Aorta (tissue), 5 donors: ENCODE measurements at regions not wholly inside any gene's neighbourhood (a gene's known extent, or its start where the extent isn't known, plus 50 kb on each side); places are given as distances from the start of the nearest gene placed in this dataset.

Source experiments
- ATAC-seq: fragments of 200-7000 bp; cut with Tn5 transposase; one replicate; pipeline ENCODE4 v1.9.1; 2022; ENCODE audit warnings: moderate library complexity; ENCODE audit not compliant: low FRiP score
- DNase-seq, 2 donors: peaks; one replicate each; pipeline ENCODE4 v3.0.0-alpha.2; 2020
- H3K27ac ChIP-seq, 2 donors: one replicate each; pipeline ENCODE4 v1.5.1; 2013; ENCODE audit warnings: low read length in 2 of 2, mild to moderate bottlenecking in 2 of 2, moderate library complexity in 2 of 2, control low read depth in 1 of 2, inconsistent platforms in 1 of 2, low read depth in 1 of 2
- H3K27me3 ChIP-seq, 2 donors: one replicate each; pipeline ENCODE4 v1.6.1; 2013; ENCODE audit warnings: control low read depth in 1 of 2, low read length in 1 of 2, mild to moderate bottlenecking in 1 of 2, moderate library complexity in 1 of 2; ENCODE audit not compliant: insufficient read depth in 2 of 2, control insufficient read depth in 1 of 2
- H3K36me3 ChIP-seq, 2 donors: one replicate each; pipeline ENCODE4 v1.6.1; 2013; ENCODE audit warnings: control low read depth in 1 of 2, low read length in 1 of 2, mild to moderate bottlenecking in 1 of 2; ENCODE audit not compliant: insufficient read depth in 2 of 2, control insufficient read depth in 1 of 2
- H3K4me1 ChIP-seq, 2 donors: one replicate each; pipeline ENCODE4 v1.6.1; 2013; ENCODE audit warnings: low read length in 2 of 2, control low read depth in 1 of 2, mild to moderate bottlenecking in 1 of 2, moderate library complexity in 1 of 2; ENCODE audit not compliant: insufficient read depth in 2 of 2, control insufficient read depth in 1 of 2
- H3K4me3 ChIP-seq, 2 donors: one replicate each; pipeline ENCODE4 v1.5.1; 2013; ENCODE audit warnings: low read length in 2 of 2, control low read depth in 1 of 2, mild to moderate bottlenecking in 1 of 2
- H3K9me3 ChIP-seq: one replicate; pipeline ENCODE4 v1.6.1; 2013; ENCODE audit warnings: mild to moderate bottlenecking, low read length; ENCODE audit not compliant: control insufficient read depth
- WGBS, 2 donors: extraction: QIAGEN DNeasy Blood & Tissue Kit; methylation state at CpG; one replicate each; pipeline ENCODE4 v1.1.7; 2013; 5-methylcytosine and 5-hydroxymethylcytosine counted together
- intact Hi-C, 2 donors: fragments of 100-400 bp; cut with DNase I; formaldehyde crosslinking; loops; one replicate each; pipeline versions ENCODE4 v1.14.2 to v1.15.0; 2022
- donor health status: healthy with polysubstance abuse.
- donor health status: Bipolar disorder and iron deficiency.
- donor health status: DM: no; HTN: no; CAD: no.
- donor health status: DM: no; HTN: no; CAD: no.
- donor health status: DM: yes; HTN: yes; CAD: no.

- DNase-seq (no peak), ATAC-seq (no peak)
- Histone ChIP-seq H3K27ac (no peak overlapping the region), H3K9me3 (no peaks in the 10 kb centered on the region), H3K4me1 (no peaks in the 10 kb centered on the region), H3K36me3 (no peaks in the 10 kb centered on the region), H3K27me3 (no peaks in the 10 kb centered on the region), H3K4me3 (no peak overlapping the region)
- intact Hi-C loops = no loop called here
- WGBS, 2 donors = 82 to 84% methylated on average over 4 of the region's 4 CpGs
These were observed 1453.7 kb downstream of the CDH8 start for GRCh38 chr16:60582528-60582927.

- intact Hi-C loops = no loop called here
- Histone ChIP-seq H3K4me1 (no peaks in the 10 kb centered on the region), H3K4me3 (no peak overlapping the region), H3K27me3 (no peaks in the 10 kb centered on the region), H3K9me3 (peaks cover 2% of the 10 kb centered on the region), H3K27ac (no peak overlapping the region), H3K36me3 (no peaks in the 10 kb centered on the region)
- ATAC-seq (no peak), DNase-seq (no peak)
These were observed 1469.3 kb downstream of the CDH8 start for GRCh38 chr16:60566901-60567300.

- no peak overlapping the region for H3K27ac ChIP-seq
- H3K36me3 ChIP-seq = no peaks in the 10 kb centered on the region
- intact Hi-C loops = no loop called here
- H3K9me3 ChIP-seq = peaks cover 2% of the 10 kb centered on the region
- DNase-seq (no peak), ATAC-seq (no peak)
- 85 to 87% methylated on average over 2 of the region's 2 CpGs for WGBS, 2 donors
- H3K4me1 ChIP-seq = no peaks in the 10 kb centered on the region
- no peaks in the 10 kb centered on the region for H3K27me3 ChIP-seq
- H3K4me3 ChIP-seq = no peak overlapping the region
These were observed 1471.7 kb downstream of the CDH8 start for GRCh38 chr16:60564588-60564987.

- peaks cover 2% of the 10 kb centered on the region for H3K9me3 ChIP-seq
- intact Hi-C loops = no loop called here
- no peaks in the 10 kb centered on the region for H3K27me3 ChIP-seq
- no peak overlapping the region for H3K27ac ChIP-seq
- no peak overlapping the region for H3K4me3 ChIP-seq
- ATAC-seq = no peak
- no peaks in the 10 kb centered on the region for H3K36me3 ChIP-seq
- DNase-seq = no peak
- no peaks in the 10 kb centered on the region for H3K4me1 ChIP-seq
These were observed 1473.1 kb downstream of the CDH8 start for GRCh38 chr16:60563166-60563565.

GRCh38 chr16:60558936-60559335 lies 1477.3 kb downstream of the CDH8 start:
- intact Hi-C loops = no loop called here
- 70 to 73% methylated on average over 1 of the region's 1 CpG for WGBS, 2 donors
- Histone ChIP-seq H3K27me3 (no peaks in the 10 kb centered on the region), H3K4me3 (no peak overlapping the region), H3K9me3 (peaks cover 2% of the 10 kb centered on the region), H3K36me3 (no peaks in the 10 kb centered on the region), H3K27ac (no peak overlapping the region), H3K4me1 (no peaks in the 10 kb centered on the region)
- DNase-seq (no peak), ATAC-seq (no peak)

- WGBS, 2 donors = 46 to 68% methylated on average over 3 of the region's 3 CpGs
- H3K27ac ChIP-seq = no peak overlapping the region
- intact Hi-C loops = no loop called here
- no peak overlapping the region for H3K4me3 ChIP-seq
- ATAC-seq = no peak
- H3K27me3 ChIP-seq = no peaks in the 10 kb centered on the region
- H3K9me3 ChIP-seq = peaks cover 2% of the 10 kb centered on the region
- H3K36me3 ChIP-seq = no peaks in the 10 kb centered on the region
- no peak for DNase-seq
- no peaks in the 10 kb centered on the region for H3K4me1 ChIP-seq
These were observed 1483.0 kb downstream of the CDH8 start for GRCh38 chr16:60553090-60553757.

- Histone ChIP-seq H3K27me3 (no peaks in the 10 kb centered on the region), H3K4me3 (no peak overlapping the region)
- WGBS, 2 donors = 23% methylated on average over 1 of the region's 1 CpG
These were observed 1494.7 kb downstream of the CDH8 start for GRCh38 chr16:60541535-60541934.

GRCh38 chr16:60510941-60511340 lies 1525.3 kb downstream of the CDH8 start:
- H3K9me3 ChIP-seq = no peaks in the 10 kb centered on the region
- WGBS, 2 donors = 21 to 27% methylated on average over 3 of the region's 3 CpGs

More at GRCh38 chr16:60541535-60541934, 1494.7 kb downstream of the CDH8 start:
- ATAC-seq = no peak
- no peaks in the 10 kb centered on the region for H3K9me3 ChIP-seq
- no peak for DNase-seq
- intact Hi-C loops = no loop called here
- H3K36me3 ChIP-seq = no peaks in the 10 kb centered on the region
- H3K27ac ChIP-seq = no peak overlapping the region
- no peaks in the 10 kb centered on the region for H3K4me1 ChIP-seq

GRCh38 chr16:60510208-60510607 lies 1526.0 kb downstream of the CDH8 start:
- intact Hi-C loops = no loop called here
- DNase-seq (no peak), ATAC-seq (no peak)
- H3K4me1 ChIP-seq = no peaks in the 10 kb centered on the region
- no peak overlapping the region for H3K4me3 ChIP-seq
- 20 to 29% methylated on average over 1 of the region's 1 CpG for WGBS, 2 donors
- H3K27ac ChIP-seq = no peak overlapping the region
- H3K36me3 ChIP-seq = no peaks in the 10 kb centered on the region
- H3K9me3 ChIP-seq = no peaks in the 10 kb centered on the region
- no peaks in the 10 kb centered on the region for H3K27me3 ChIP-seq

More at GRCh38 chr16:60510941-60511340, 1525.3 kb downstream of the CDH8 start:
- Histone ChIP-seq H3K36me3 (no peaks in the 10 kb centered on the region), H3K27ac (no peak overlapping the region), H3K27me3 (no peaks in the 10 kb centered on the region), H3K4me3 (no peak overlapping the region), H3K4me1 (no peaks in the 10 kb centered on the region)
- intact Hi-C loops = no loop called here
- DNase-seq (no peak), ATAC-seq (no peak)
